Stimulated activated naive CD8-positive, alpha-beta T cell treated with anti-CD3 and anti-CD28 coated beads, Interleukin-15, amount 100 ng/mL, for 72 hours (primary cell): ENCODE measurements at regions not wholly inside any gene's neighbourhood (a gene's known extent, or its start where the extent isn't known, plus 50 kb on each side); places are given as distances from the start of the nearest gene placed in this dataset.

Experiments
- ATAC-seq: fragments of 150-1000 bp; cut with Tn5 transposase; 2 replicates; pipeline ENCODE4 v1.10.0; 2021; ENCODE audit warnings: mild to moderate bottlenecking, moderate library complexity
- DNase-seq, 2 donors: peaks; one replicate each; pipeline ENCODE4 v3.0.0; 2021 to 2022
- H3K27ac Mint-ChIP-seq, 2 donors: one replicate each; pipeline ENCODE4 v1.8.0; 2022; ENCODE audit warnings: mild to moderate bottlenecking in 2 of 2, mixed read lengths in 2 of 2, moderate library complexity in 2 of 2
- H3K27me3 Mint-ChIP-seq: one replicate; pipeline ENCODE4 v1.8.0; 2022; ENCODE audit warnings: mixed read lengths
- H3K4me1 Mint-ChIP-seq: one replicate; pipeline ENCODE4 v1.8.0; 2022; ENCODE audit warnings: mild to moderate bottlenecking, mixed read lengths
- H3K4me3 Mint-ChIP-seq, 2 donors: one replicate each; pipeline ENCODE4 v1.8.0; 2022; ENCODE audit warnings: mild to moderate bottlenecking in 2 of 2, mixed read lengths in 2 of 2, moderate library complexity in 1 of 2
- H3K9me3 Mint-ChIP-seq, 2 donors: one replicate each; pipeline ENCODE4 v1.8.0; 2022; ENCODE audit warnings: mixed read lengths in 2 of 2

GRCh38 chr13:88376760-88377388 is 705.7 kb downstream of the SLITRK5 start:
- Mint-ChIP-seq H3K27ac (no peak overlapping the region), H3K4me3 (no peak overlapping the region), H3K9me3 (no peaks in the 10 kb centered on the region), H3K27me3 (no peaks in the 10 kb centered on the region), H3K4me1 (no peaks in the 10 kb centered on the region)
- ATAC-seq (no peak), DNase-seq (no peak)

GRCh38 chr13:88377852-88378251 is 706.7 kb downstream of the SLITRK5 start:
- H3K4me1 Mint-ChIP-seq, result no peaks in the 10 kb centered on the region
- H3K27ac Mint-ChIP-seq, result no peak overlapping the region
- H3K27me3 Mint-ChIP-seq, result no peaks in the 10 kb centered on the region
- H3K4me3 Mint-ChIP-seq, result no peak overlapping the region
- ATAC-seq, result no peak
- DNase-seq, result no peak
- H3K9me3 Mint-ChIP-seq, result no peaks in the 10 kb centered on the region

- no peaks in the 10 kb centered on the region for H3K4me1 Mint-ChIP-seq
- peaks cover 0 to 5% of the 10 kb centered on the region in 2 donors for H3K9me3 Mint-ChIP-seq
- no peak overlapping the region for H3K27ac Mint-ChIP-seq
- no peak overlapping the region for H3K4me3 Mint-ChIP-seq
- no peaks in the 10 kb centered on the region for H3K27me3 Mint-ChIP-seq
- ATAC-seq, result no peak
- no peak for DNase-seq
Observed at GRCh38 chr13:88384542-88384941, 713.4 kb downstream of the SLITRK5 start.

- Mint-ChIP-seq H3K4me3 (no peak overlapping the region), H3K4me1 (no peaks in the 10 kb centered on the region), H3K27ac (no peak overlapping the region), H3K27me3 (no peaks in the 10 kb centered on the region), H3K9me3 (peaks cover 14 to 19% of the 10 kb centered on the region in 2 donors)
- DNase-seq (no peak), ATAC-seq (no peak)
Observed at GRCh38 chr13:88395804-88396203, 724.6 kb downstream of the SLITRK5 start.

- no peak for DNase-seq
- Mint-ChIP-seq H3K4me3 (no peak overlapping the region), H3K27me3 (no peaks in the 10 kb centered on the region), H3K4me1 (no peaks in the 10 kb centered on the region), H3K27ac (no peak overlapping the region), H3K9me3 (peaks cover 4 to 6% of the 10 kb centered on the region in 2 donors)
- no peak for ATAC-seq
Observed at GRCh38 chr13:88411696-88412095, 740.5 kb downstream of the SLITRK5 start.

GRCh38 chr13:88417801-88418200 is 746.6 kb downstream of the SLITRK5 start:
- DNase-seq, result no peak
- Mint-ChIP-seq H3K27me3 (no peaks in the 10 kb centered on the region), H3K4me1 (no peaks in the 10 kb centered on the region), H3K9me3 (peaks cover 0 to 14% of the 10 kb centered on the region in 2 donors), H3K4me3 (no peak overlapping the region), H3K27ac (no peak overlapping the region)
- ATAC-seq, result no peak

GRCh38 chr13:88424463-88424862 is 753.3 kb downstream of the SLITRK5 start:
- Mint-ChIP-seq H3K9me3 (peaks cover 10 to 20% of the 10 kb centered on the region in 2 donors), H3K27me3 (no peaks in the 10 kb centered on the region), H3K4me1 (no peaks in the 10 kb centered on the region), H3K4me3 (no peak overlapping the region), H3K27ac (no peak overlapping the region)
- ATAC-seq (no peak), DNase-seq (no peak)

- no peak for DNase-seq
- no peak overlapping the region for H3K27ac Mint-ChIP-seq
- H3K27me3 Mint-ChIP-seq, result no peaks in the 10 kb centered on the region
- peaks cover 10 to 14% of the 10 kb centered on the region in 2 donors for H3K9me3 Mint-ChIP-seq
- no peak overlapping the region for H3K4me3 Mint-ChIP-seq
- ATAC-seq, result no peak
- H3K4me1 Mint-ChIP-seq, result no peaks in the 10 kb centered on the region
Observed at GRCh38 chr13:88426661-88427060, 755.5 kb downstream of the SLITRK5 start.

- Mint-ChIP-seq H3K4me1 (no peaks in the 10 kb centered on the region), H3K27me3 (no peaks in the 10 kb centered on the region), H3K9me3 (peaks cover 18 to 28% of the 10 kb centered on the region in 2 donors), H3K27ac (no peak overlapping the region), H3K4me3 (no peak overlapping the region)
- DNase-seq (no peak), ATAC-seq (no peak)
Observed at GRCh38 chr13:88429862-88430261, 758.7 kb downstream of the SLITRK5 start.

- Mint-ChIP-seq H3K4me1 (no peaks in the 10 kb centered on the region), H3K4me3 (no peak overlapping the region), H3K9me3 (peaks cover 7 to 24% of the 10 kb centered on the region in 2 donors), H3K27ac (no peak overlapping the region), H3K27me3 (no peaks in the 10 kb centered on the region)
- DNase-seq (no peak), ATAC-seq (no peak)
Observed at GRCh38 chr13:88434953-88435352, 763.8 kb downstream of the SLITRK5 start.

- ATAC-seq, result no peak
- Mint-ChIP-seq H3K27ac (no peak overlapping the region), H3K4me1 (no peaks in the 10 kb centered on the region), H3K4me3 (no peak overlapping the region), H3K9me3 (peaks cover 7 to 24% of the 10 kb centered on the region in 2 donors), H3K27me3 (no peaks in the 10 kb centered on the region)
- DNase-seq, result no peak
Observed at GRCh38 chr13:88436974-88437373, 765.8 kb downstream of the SLITRK5 start.

GRCh38 chr13:88450515-88450914 is 779.3 kb downstream of the SLITRK5 start:
- no peaks in the 10 kb centered on the region for H3K9me3 Mint-ChIP-seq
- no peak overlapping the region for H3K4me3 Mint-ChIP-seq
- H3K4me1 Mint-ChIP-seq, result no peaks in the 10 kb centered on the region
- DNase-seq (no peak), ATAC-seq (no peak)
- no peak overlapping the region for H3K27ac Mint-ChIP-seq
- H3K27me3 Mint-ChIP-seq, result no peaks in the 10 kb centered on the region

- Mint-ChIP-seq H3K4me3 (no peak overlapping the region), H3K27me3 (no peaks in the 10 kb centered on the region), H3K4me1 (no peaks in the 10 kb centered on the region), H3K9me3 (no peaks in the 10 kb centered on the region), H3K27ac (no peak overlapping the region)
- ATAC-seq, result no peak
- DNase-seq, result no peak
Observed at GRCh38 chr13:88456151-88456550, 785.0 kb downstream of the SLITRK5 start.

GRCh38 chr13:88459331-88459730 is 788.2 kb downstream of the SLITRK5 start:
- H3K27ac Mint-ChIP-seq, result no peak overlapping the region
- no peaks in the 10 kb centered on the region for H3K4me1 Mint-ChIP-seq
- no peaks in the 10 kb centered on the region for H3K27me3 Mint-ChIP-seq
- no peak overlapping the region for H3K4me3 Mint-ChIP-seq
- no peak for DNase-seq
- no peak for ATAC-seq
- H3K9me3 Mint-ChIP-seq, result peaks cover 0 to 4% of the 10 kb centered on the region in 2 donors

- no peaks in the 10 kb centered on the region for H3K27me3 Mint-ChIP-seq
- H3K4me3 Mint-ChIP-seq, result no peak overlapping the region
- DNase-seq, result no peak
- peaks cover 0 to 4% of the 10 kb centered on the region in 2 donors for H3K9me3 Mint-ChIP-seq
- no peak for ATAC-seq
- H3K4me1 Mint-ChIP-seq, result no peaks in the 10 kb centered on the region
- H3K27ac Mint-ChIP-seq, result no peak overlapping the region
Observed at GRCh38 chr13:88461272-88462009, 790.3 kb downstream of the SLITRK5 start.

- Mint-ChIP-seq H3K4me1 (no peaks in the 10 kb centered on the region), H3K27me3 (no peaks in the 10 kb centered on the region), H3K27ac (no peak overlapping the region), H3K4me3 (no peak overlapping the region), H3K9me3 (peaks cover 0 to 4% of the 10 kb centered on the region in 2 donors)
- DNase-seq (no peak), ATAC-seq (no peak)
Observed at GRCh38 chr13:88464851-88465250, 793.7 kb downstream of the SLITRK5 start.
